Thoracic aorta (tissue), 2 donors: ENCODE measurements at regions not wholly inside any gene's neighbourhood (a gene's known extent, or its start where the extent isn't known, plus 50 kb on each side); places are given as distances from the start of the nearest gene placed in this dataset.

Experiments used
- ATAC-seq: fragments of 150-250 bp; one replicate; pipeline ENCODE4 v1.8.0; 2017; ENCODE audit warnings: low read depth; ENCODE audit not compliant: insufficient number of reproducible peaks, low FRiP score
- DNase-seq: peaks from one replicate; pipeline ENCODE4 v3.0.0-alpha.2; 2020; ENCODE audit warnings: low spot score
- H3K27ac ChIP-seq, 2 donors: fragments of 200-600 bp; sonication (generic); 1 replicate in 1 of 2; 2 replicates in 1 of 2; pipeline ENCODE4 v1.5.1; 2016; ENCODE audit warnings: mild to moderate bottlenecking in 2 of 2, moderate library complexity in 2 of 2
- H3K27me3 ChIP-seq: fragments of 200-600 bp; sonication (generic); replicated peaks from 2 replicates; pipeline ENCODE4 v1.6.0; 2016; ENCODE audit warnings: mild to moderate bottlenecking; ENCODE audit not compliant: insufficient read depth
- H3K36me3 ChIP-seq: fragments of 200-600 bp; sonication (generic); one replicate; pipeline ENCODE4 v1.5.1; 2016
- H3K4me1 ChIP-seq, 2 donors: fragments of 200-600 bp; sonication (generic); 1 replicate in 1 of 2; 2 replicates in 1 of 2; pipeline versions ENCODE4 v1.5.1 to v1.6.0; 2016; ENCODE audit warnings: low read depth in 2 of 2, mild to moderate bottlenecking in 1 of 2; ENCODE audit not compliant: control insufficient read depth in 1 of 2
- H3K4me3 ChIP-seq: fragments of 200-600 bp; sonication (generic); 2 replicates; pipeline ENCODE4 v1.5.1; 2016; ENCODE audit warnings: mild to moderate bottlenecking
- H3K9me3 ChIP-seq: fragments of 200-600 bp; sonication (generic); 2 replicates; pipeline ENCODE4 v1.5.1; 2016
- CTCF ChIP-seq: fragments of 200-600 bp; sonication (generic); IDR thresholded peaks from one replicate; pipeline ENCODE4 v1.5.1; 2019; ENCODE audit warnings: antibody characterized with exemption

DNA sequence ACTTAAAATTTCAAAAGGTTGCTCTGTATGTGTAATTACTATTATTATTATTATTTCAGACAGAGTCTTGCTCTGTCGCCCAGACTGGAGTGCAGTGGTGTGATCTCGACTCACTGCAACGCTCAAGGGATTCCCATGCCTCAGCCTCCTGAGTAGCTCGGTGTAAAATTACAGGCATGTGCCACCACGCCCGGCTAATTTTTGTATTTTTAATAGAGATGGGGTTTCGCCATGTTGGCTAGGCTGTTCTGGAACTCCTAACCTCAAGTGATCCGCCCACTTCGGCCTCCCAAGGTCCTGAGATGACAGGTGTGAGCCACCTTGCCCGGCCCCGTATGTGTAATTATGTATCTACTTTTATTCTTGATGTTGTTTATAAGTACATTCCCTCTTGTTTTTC, 65.3 kb upstream of the ZNF217 start:
- no peak overlapping the region for H3K4me3 ChIP-seq
- no peak for DNase-seq

GRCh38 chr20:53658322-53658721, 64.7 kb upstream of the ZNF217 start:
- no peak overlapping the region for H3K4me3 ChIP-seq
- no peaks in the 10 kb centered on the region for H3K9me3 ChIP-seq
- no peaks in the 10 kb centered on the region for H3K27me3 ChIP-seq
- no peaks in the 10 kb centered on the region for H3K36me3 ChIP-seq
- peaks cover 14 to 31% of the 10 kb centered on the region in 2 donors for H3K4me1 ChIP-seq
- no peak overlapping the region for H3K27ac ChIP-seq
- no peak for ATAC-seq
- no peak for DNase-seq
- TF ChIP-seq CTCF: no peak

More for the DNA sequence above, 65.3 kb upstream of the ZNF217 start:
- no peaks in the 10 kb centered on the region for H3K9me3 ChIP-seq
- no peak for TF ChIP-seq CTCF
- no peaks in the 10 kb centered on the region for H3K27me3 ChIP-seq
- peaks cover 14 to 31% of the 10 kb centered on the region in 2 donors for H3K4me1 ChIP-seq
- no peaks in the 10 kb centered on the region for H3K36me3 ChIP-seq
- no peak overlapping the region for H3K27ac ChIP-seq
- ATAC-seq: no peak

DNA sequence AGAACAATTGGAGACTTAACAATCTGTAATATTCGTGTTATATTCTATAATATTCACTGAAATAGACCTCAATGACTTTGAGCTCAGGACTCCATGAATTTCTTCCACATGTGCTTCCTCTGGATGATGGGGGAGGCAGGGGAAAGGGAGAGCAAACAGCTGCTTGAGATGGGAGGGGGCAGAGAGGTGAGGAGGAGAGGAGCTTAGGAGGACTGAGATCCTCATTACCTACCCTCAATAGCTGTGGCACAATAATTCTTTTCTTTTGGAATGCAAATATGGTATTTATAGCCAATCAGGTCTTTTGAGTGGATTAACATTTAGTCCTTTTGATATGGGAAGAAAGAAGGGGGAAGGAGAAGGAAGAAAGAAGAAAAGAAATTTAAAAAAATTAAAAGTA, 64.1 kb upstream of the ZNF217 start:
- ATAC-seq (no peak), DNase-seq (no peak)
- no peak for TF ChIP-seq CTCF
- no peaks in the 10 kb centered on the region for H3K9me3 ChIP-seq
- H3K27ac ChIP-seq: no peak overlapping the region
- H3K4me3 ChIP-seq: no peak overlapping the region
- H3K27me3 ChIP-seq: no peaks in the 10 kb centered on the region
- H3K36me3 ChIP-seq: no peaks in the 10 kb centered on the region
- H3K4me1 ChIP-seq: peaks cover 18 to 35% of the 10 kb centered on the region in 2 donors

DNA sequence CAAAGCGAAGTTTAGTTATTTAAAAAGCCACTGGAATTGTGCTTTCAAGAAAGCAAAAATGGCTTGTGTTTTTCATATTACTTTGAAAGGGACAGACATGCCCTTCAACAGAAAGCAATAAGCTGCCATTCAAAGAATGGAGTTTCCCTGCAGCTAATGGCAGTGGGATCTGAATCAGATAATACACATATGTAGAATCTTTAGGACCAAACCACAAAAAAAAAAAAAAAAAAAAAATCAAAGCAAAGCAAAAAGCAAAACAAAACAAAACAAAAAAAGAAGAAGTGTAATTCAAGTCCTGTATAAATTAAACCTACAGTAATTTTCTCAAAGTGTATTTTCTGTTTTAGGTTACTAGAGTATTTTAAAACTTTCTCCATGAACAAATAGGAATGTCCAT, 63.6 kb upstream of the ZNF217 start:
- no peak for TF ChIP-seq CTCF
- Histone ChIP-seq H3K27me3 (no peaks in the 10 kb centered on the region), H3K36me3 (no peaks in the 10 kb centered on the region), H3K27ac (peak overlapping the region in 1 of 2 donors; percentile 24), H3K4me3 (no peak overlapping the region), H3K9me3 (no peaks in the 10 kb centered on the region), H3K4me1 (peaks cover 22 to 40% of the 10 kb centered on the region in 2 donors)
- DNase-seq (no peak), ATAC-seq (no peak)

GRCh38 chr20:53656293-53657202, 62.9 kb upstream of the ZNF217 start:
- Histone ChIP-seq H3K4me1 (peaks cover 24 to 45% of the 10 kb centered on the region in 2 donors), H3K4me3 (no peak overlapping the region), H3K36me3 (no peaks in the 10 kb centered on the region), H3K27me3 (no peaks in the 10 kb centered on the region), H3K9me3 (no peaks in the 10 kb centered on the region), H3K27ac (peak overlapping the region in 1 of 2 donors; percentile 46)
- no peak for TF ChIP-seq CTCF
- DNase-seq (no peak), ATAC-seq (no peak)
